ENCODE measurements at regions not wholly inside any gene's neighbourhood (a gene's known extent, or its start where the extent isn't known, plus 50 kb on each side); places are given as distances from the start of the nearest gene placed in this dataset.

- Mint-ChIP-seq H3K27ac (no peak overlapping the region), H3K4me1 (ENCODE audit: low read depth) (no peaks in the 10 kb centered on the region), H3K36me3 (ENCODE audit: insufficient read depth) (no peaks in the 10 kb centered on the region), H3K9me3 (ENCODE audit: low read depth) (peaks cover 3% of the 10 kb centered on the region), H3K4me3 (ENCODE audit: low read depth) (no peak overlapping the region), H3K27me3 (peaks cover 3% of the 10 kb centered on the region)
- no peak for DNase-seq (ENCODE audit: low spot score, unreplicated experiment)
- TF ChIP-seq CTCF (IDR thresholded peaks at IDR 0.05; ENCODE audit: unreplicated experiment), result no peak
These were observed 50.0 kb upstream of the TMEM178A start for GRCh38 chr2:39615675-39616074.
